ENCODE measurements at regions not wholly inside any gene's neighbourhood (a gene's known extent, or its start where the extent isn't known, plus 50 kb on each side); places are given as distances from the start of the nearest gene placed in this dataset.

DNA sequence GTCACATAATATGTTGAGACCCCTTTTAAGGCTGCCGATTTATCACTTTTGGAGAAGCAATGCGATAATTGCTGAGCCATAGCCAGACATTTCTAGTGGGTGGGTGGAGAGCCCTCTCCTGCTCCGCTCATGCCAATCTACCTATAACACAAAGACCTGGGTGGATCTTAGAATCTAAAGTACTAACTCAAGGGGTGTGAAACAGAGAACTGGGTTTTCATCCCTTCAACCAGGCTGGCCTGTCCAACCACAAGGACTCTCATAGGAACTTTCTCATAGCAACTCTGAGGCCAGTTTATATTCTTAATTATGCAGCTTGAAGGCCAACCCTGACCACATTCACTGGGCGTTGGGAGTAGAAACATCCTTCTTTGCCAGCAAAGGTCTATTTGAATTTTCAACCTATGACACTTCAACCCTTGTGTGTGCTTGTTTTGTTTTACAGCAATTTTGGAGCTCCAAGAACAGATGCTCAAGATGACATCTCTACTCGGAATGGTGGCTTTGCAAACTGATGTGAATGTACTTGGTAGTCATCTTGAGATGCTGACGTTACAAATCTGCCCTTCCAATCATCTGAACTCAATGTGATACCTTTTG is 1198.2 kb upstream of the AUTS2 start:
- Histone ChIP-seq H3K4me3 (no peak overlapping the region), H3K27me3 (no peaks in the 10 kb centered on the region), H3K4me1 (no peaks in the 10 kb centered on the region), H3K9me3 (no peaks in the 10 kb centered on the region), H3K27ac (no peak overlapping the region), H3K36me3 (no peaks in the 10 kb centered on the region)
- DNase-seq = no peak
- ATAC-seq = no peak
- TF ChIP-seq POLR2A (IDR thresholded peaks at IDR 0.05) = no peak
- TF ChIP-seq, protein P1, sequence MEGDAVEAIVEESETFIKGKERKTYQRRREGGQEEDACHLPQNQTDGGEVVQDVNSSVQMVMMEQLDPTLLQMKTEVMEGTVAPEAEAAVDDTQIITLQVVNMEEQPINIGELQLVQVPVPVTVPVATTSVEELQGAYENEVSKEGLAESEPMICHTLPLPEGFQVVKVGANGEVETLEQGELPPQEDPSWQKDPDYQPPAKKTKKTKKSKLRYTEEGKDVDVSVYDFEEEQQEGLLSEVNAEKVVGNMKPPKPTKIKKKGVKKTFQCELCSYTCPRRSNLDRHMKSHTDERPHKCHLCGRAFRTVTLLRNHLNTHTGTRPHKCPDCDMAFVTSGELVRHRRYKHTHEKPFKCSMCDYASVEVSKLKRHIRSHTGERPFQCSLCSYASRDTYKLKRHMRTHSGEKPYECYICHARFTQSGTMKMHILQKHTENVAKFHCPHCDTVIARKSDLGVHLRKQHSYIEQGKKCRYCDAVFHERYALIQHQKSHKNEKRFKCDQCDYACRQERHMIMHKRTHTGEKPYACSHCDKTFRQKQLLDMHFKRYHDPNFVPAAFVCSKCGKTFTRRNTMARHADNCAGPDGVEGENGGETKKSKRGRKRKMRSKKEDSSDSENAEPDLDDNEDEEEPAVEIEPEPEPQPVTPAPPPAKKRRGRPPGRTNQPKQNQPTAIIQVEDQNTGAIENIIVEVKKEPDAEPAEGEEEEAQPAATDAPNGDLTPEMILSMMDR (IDR thresholded peaks at IDR 0.05 in 4 of 5, conservative IDR thresholded peaks at IDR 0.05 in 1 of 5) = no peak
- in situ Hi-C loops (cut with MboI; ENCODE audit: low sequenced_read_pairs in 4 of 4) = no loop called here
- intact Hi-C loops (cut with DNase I; ENCODE audit: low total_unique reads) = no loop called here

DNA sequence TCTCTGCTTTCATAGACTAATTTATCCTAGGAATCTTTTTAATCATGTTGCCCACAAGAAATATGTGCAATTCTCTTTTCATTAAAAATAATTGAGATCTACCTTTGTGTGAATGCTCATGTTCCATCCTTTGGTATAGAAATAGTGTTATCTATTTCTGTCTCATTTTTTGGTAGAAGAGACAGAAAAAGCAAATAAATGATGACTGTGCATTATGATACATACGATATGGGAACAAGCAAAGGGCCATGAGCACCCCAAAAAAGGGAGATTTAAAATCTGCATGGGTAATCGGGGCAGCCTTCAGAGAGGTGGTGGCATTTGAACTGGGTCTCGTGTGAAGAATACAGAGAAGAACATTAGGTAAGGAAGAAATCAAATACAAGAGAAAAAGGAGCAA is 1197.5 kb upstream of the AUTS2 start:
- H3K36me3 ChIP-seq = no peaks in the 10 kb centered on the region
- ATAC-seq = no peak
- in situ Hi-C loops (cut with MboI; ENCODE audit: low sequenced_read_pairs in 4 of 4) = no loop called here

DNA sequence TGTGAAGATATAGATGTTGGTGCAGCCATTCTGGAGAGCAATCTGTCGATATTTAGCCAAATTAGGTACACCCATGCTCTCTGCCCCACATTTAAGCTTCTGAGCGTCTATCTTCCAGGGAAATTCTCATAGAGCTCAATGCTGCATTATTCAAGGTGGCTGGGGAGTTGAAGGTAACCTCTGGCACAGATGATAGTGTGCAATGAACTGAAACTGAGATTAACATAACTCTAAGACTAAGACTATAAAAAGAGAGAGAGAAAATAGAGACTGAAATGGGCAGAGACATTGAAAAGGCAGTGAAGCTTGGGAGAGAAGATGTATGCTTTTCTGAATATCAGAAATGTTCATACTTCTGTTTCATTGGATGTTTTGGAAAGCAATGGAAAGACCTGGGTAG is 1197.0 kb upstream of the AUTS2 start:
- no peaks in the 10 kb centered on the region for H3K36me3 ChIP-seq
- ATAC-seq (no peak), DNase-seq (no peak)
- no peaks in the 10 kb centered on the region for H3K4me1 ChIP-seq
- TF ChIP-seq POLR2A (IDR thresholded peaks at IDR 0.05) = no peak
- TF ChIP-seq, protein P1 (IDR thresholded peaks at IDR 0.05 in 4 of 5, conservative IDR thresholded peaks at IDR 0.05 in 1 of 5) = no peak
- intact Hi-C loops (cut with DNase I; ENCODE audit: low total_unique reads) = no loop called here
- no peaks in the 10 kb centered on the region for H3K9me3 ChIP-seq
- no peak overlapping the region for H3K4me3 ChIP-seq
- no peak overlapping the region for H3K27ac ChIP-seq
- no peaks in the 10 kb centered on the region for H3K27me3 ChIP-seq
- in situ Hi-C loops (cut with MboI; ENCODE audit: low sequenced_read_pairs in 4 of 4) = no loop called here

More for the DNA sequence above, 1197.5 kb upstream of the AUTS2 start:
- intact Hi-C loops (cut with DNase I; ENCODE audit: low total_unique reads) = no loop called here
- no peak for DNase-seq
- TF ChIP-seq POLR2A (IDR thresholded peaks at IDR 0.05) = no peak
- TF ChIP-seq, protein P1 (IDR thresholded peaks at IDR 0.05 in 4 of 5, conservative IDR thresholded peaks at IDR 0.05 in 1 of 5) = no peak
- no peaks in the 10 kb centered on the region for H3K4me1 ChIP-seq
- H3K27ac ChIP-seq = no peak overlapping the region
- no peak overlapping the region for H3K4me3 ChIP-seq
- no peaks in the 10 kb centered on the region for H3K9me3 ChIP-seq
- H3K27me3 ChIP-seq = no peaks in the 10 kb centered on the region

DNA sequence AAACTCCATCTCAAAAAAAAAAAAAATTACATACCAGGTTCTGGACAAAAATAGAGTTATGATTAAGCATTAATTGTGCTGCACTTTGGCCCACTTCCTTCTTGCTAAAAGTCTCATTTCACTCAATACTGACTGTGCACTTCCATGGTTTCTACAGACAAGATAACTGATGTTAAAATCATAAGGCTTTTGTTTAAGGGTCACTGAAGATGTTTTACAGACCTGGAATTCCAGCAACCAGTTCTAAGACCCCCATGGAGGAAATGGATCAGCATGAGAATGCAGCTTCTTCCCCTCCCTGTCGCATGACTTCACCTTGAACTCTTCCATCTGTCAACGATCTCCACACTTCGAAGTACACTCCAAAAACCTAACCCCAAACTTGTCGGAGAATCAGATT is 1191.8 kb upstream of the AUTS2 start:
- H3K27ac ChIP-seq = no peak overlapping the region
- in situ Hi-C loops (cut with MboI; ENCODE audit: low sequenced_read_pairs in 4 of 4) = no loop called here
- DNase-seq (no peak), ATAC-seq (no peak)
- no peaks in the 10 kb centered on the region for H3K36me3 ChIP-seq
- H3K27me3 ChIP-seq = no peaks in the 10 kb centered on the region
- no peaks in the 10 kb centered on the region for H3K4me1 ChIP-seq
- H3K4me3 ChIP-seq = no peak overlapping the region
- no peaks in the 10 kb centered on the region for H3K9me3 ChIP-seq
- intact Hi-C loops (cut with DNase I; ENCODE audit: low total_unique reads) = no loop called here
- TF ChIP-seq, protein P1 (IDR thresholded peaks at IDR 0.05 in 4 of 5, conservative IDR thresholded peaks at IDR 0.05 in 1 of 5) = no peak
- no peak for TF ChIP-seq POLR2A (IDR thresholded peaks at IDR 0.05)

DNA sequence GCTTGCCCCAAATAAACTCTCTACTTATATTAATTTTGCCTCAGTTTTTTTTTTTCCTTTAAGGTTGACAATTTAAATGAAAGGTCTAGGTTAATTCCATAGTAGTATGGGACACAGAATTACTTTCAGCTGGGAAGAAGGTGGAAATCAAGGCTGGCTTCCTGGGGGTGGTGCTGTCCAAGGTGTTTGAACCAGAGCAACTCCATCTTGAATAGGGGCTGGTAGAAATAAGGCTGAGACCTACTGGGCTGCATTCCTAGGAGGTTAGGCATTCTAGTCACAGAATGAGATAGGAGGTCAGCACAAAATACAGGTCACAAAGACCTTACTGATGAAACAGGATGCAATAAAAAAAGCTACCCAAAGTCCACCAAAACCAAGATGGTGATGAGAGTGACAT is 1190.8 kb upstream of the AUTS2 start:
- in situ Hi-C loops (cut with MboI; ENCODE audit: low sequenced_read_pairs in 4 of 4) = no loop called here
- H3K4me1 ChIP-seq = no peaks in the 10 kb centered on the region
- H3K27ac ChIP-seq = no peak overlapping the region
- ATAC-seq (no peak), DNase-seq (no peak)
- no peaks in the 10 kb centered on the region for H3K27me3 ChIP-seq
- H3K9me3 ChIP-seq = no peaks in the 10 kb centered on the region
- no peaks in the 10 kb centered on the region for H3K36me3 ChIP-seq
- intact Hi-C loops (cut with DNase I; ENCODE audit: low total_unique reads) = no loop called here
- TF ChIP-seq, protein P1 (IDR thresholded peaks at IDR 0.05 in 4 of 5, conservative IDR thresholded peaks at IDR 0.05 in 1 of 5) = no peak
- TF ChIP-seq POLR2A (IDR thresholded peaks at IDR 0.05) = no peak
- no peak overlapping the region for H3K4me3 ChIP-seq

All from gastrocnemius medialis (tissue), 4 donors.